OCI-LY3 (cell line): ENCODE measurements at regions not wholly inside any gene's neighbourhood (a gene's known extent, or its start where the extent isn't known, plus 50 kb on each side); places are given as distances from the start of the nearest gene placed in this dataset.

ENCODE experiments used
- CTCF ChIP-seq: fragments of 200-600, 300-600 bp; sonication (generic); IDR thresholded peaks from 2 replicates; pipeline ENCODE4 v1.5.1; 2014; ENCODE audit warnings: antibody characterized with exemption, low read length, low read depth
- EZH2phosphoT487 ChIP-seq: fragments of 200-600 bp; shearing (Covaris generic); IDR thresholded peaks from 2 replicates; pipeline ENCODE4 v1.6.1; 2018; ENCODE audit warnings: antibody characterized with exemption, mixed run types, low read depth

- TF ChIP-seq CTCF (no peak), EZH2phosphoT487 (no peak)
Observed at GRCh38 chr5:1660511-1660910, 136.8 kb upstream of the LPCAT1 start.
